Neural progenitor cell (in vitro differentiated cells): ENCODE measurements at regions not wholly inside any gene's neighbourhood (a gene's known extent, or its start where the extent isn't known, plus 50 kb on each side); places are given as distances from the start of the nearest gene placed in this dataset.

Experiments used
- DNase-seq: peaks from one replicate; pipeline ENCODE4 v3.0.0-alpha.2; 2016; ENCODE audit warnings: low spot score
- H2AFZ ChIP-seq: fragments of 200-600 bp; sonication (generic); replicated peaks from 2 replicates; pipeline ENCODE4 v1.6.1; 2016; ENCODE audit warnings: antibody characterized with exemption
- H3F3A ChIP-seq: fragments of 200-600 bp; sonication (generic); 2 replicates; pipeline ENCODE4 v1.6.1; 2016; ENCODE audit warnings: antibody characterized with exemption, low read depth
- H3K27ac ChIP-seq: fragments of 200-600 bp; sonication (generic); 2 replicates; pipeline ENCODE4 v1.5.1; 2016; ENCODE audit warnings: mild to moderate bottlenecking
- H3K27me3 ChIP-seq: fragments of 200-600 bp; sonication (generic); 2 replicates; pipeline ENCODE4 v1.6.1; 2016; ENCODE audit warnings: mild to moderate bottlenecking, moderate library complexity
- H3K36me3 ChIP-seq: fragments of 200-600 bp; sonication (generic); 2 replicates; pipeline ENCODE4 v1.5.1; 2016
- H3K4me1 ChIP-seq: fragments of 200-600 bp; sonication (generic); 2 replicates; pipeline ENCODE4 v1.6.1; 2016; ENCODE audit warnings: mixed run types
- H3K4me2 ChIP-seq: fragments of 200-600 bp; sonication (generic); 2 replicates; pipeline ENCODE4 v1.6.1; 2016
- H3K4me3 ChIP-seq: fragments of 200-600 bp; sonication (generic); 2 replicates; pipeline ENCODE4 v1.5.1; 2016
- H3K79me2 ChIP-seq: fragments of 200-600 bp; sonication (generic); 2 replicates; pipeline ENCODE4 v1.6.1; 2016; ENCODE audit warnings: low read depth
- H3K9ac ChIP-seq: fragments of 200-600 bp; sonication (generic); 2 replicates; pipeline ENCODE4 v1.6.1; 2016
- H3K9me3 ChIP-seq: fragments of 200-600 bp; sonication (generic); 2 replicates; pipeline ENCODE4 v1.5.1; 2016; ENCODE audit warnings: low read depth
- H4K20me1 ChIP-seq: fragments of 200-600 bp; sonication (generic); 2 replicates; pipeline ENCODE4 v1.6.1; 2016; ENCODE audit warnings: low read depth
- H3K27ac Mint-ChIP-seq: 3 replicates; pipeline ENCODE4 v1.8.0; 2021; ENCODE audit warnings: mixed read lengths
- H3K27me3 Mint-ChIP-seq: 2 replicates; pipeline ENCODE4 v1.8.0; 2022; ENCODE audit warnings: low read depth, mild to moderate bottlenecking, inconsistent platforms, moderate library complexity, mixed read lengths; ENCODE audit not compliant: insufficient read depth
- H3K36me3 Mint-ChIP-seq: 3 replicates; pipeline ENCODE4 v1.8.0; 2021; ENCODE audit warnings: mixed read lengths
- H3K4me1 Mint-ChIP-seq: 3 replicates; pipeline ENCODE4 v1.8.0; 2021; ENCODE audit warnings: mixed read lengths
- H3K4me3 Mint-ChIP-seq: 3 replicates; pipeline ENCODE4 v1.8.0; 2021; ENCODE audit warnings: mild to moderate bottlenecking, moderate library complexity, mixed read lengths
- H3K9me3 Mint-ChIP-seq: 3 replicates; pipeline ENCODE4 v1.8.0; 2020; ENCODE audit warnings: mixed read lengths
- EZH2 ChIP-seq: fragments of 200-600 bp; sonication (generic); IDR thresholded peaks from 2 replicates; pipeline ENCODE4 v1.6.1; 2017; ENCODE audit warnings: antibody characterized with exemption, mild to moderate bottlenecking, moderate library complexity
- EZH2phosphoT487 ChIP-seq: fragments of 200-600 bp; sonication (generic); IDR thresholded peaks from 2 replicates; pipeline ENCODE4 v1.6.1; 2017; ENCODE audit warnings: antibody characterized with exemption
- TF ChIP-seq, protein P1 (sequence below): fragments of 200-600 bp; sonication (generic); IDR thresholded peaks from 2 replicates; pipeline ENCODE4 v1.5.1; 2017; ENCODE audit warnings: antibody characterized with exemption, mild to moderate bottlenecking

GRCh38 chrX:65596270-65597034, 61.9 kb upstream of the LAS1L start:
- DNase-seq, result no peak
- H3K9me3 ChIP-seq, result no peaks in the 10 kb centered on the region
- no peaks in the 10 kb centered on the region for H3F3A ChIP-seq
- H3K4me1 ChIP-seq, result no peaks in the 10 kb centered on the region
- H3K4me3 ChIP-seq, result no peak overlapping the region
- H3K27me3 ChIP-seq, result no peaks in the 10 kb centered on the region
- H3K4me1 Mint-ChIP-seq, result peaks cover 2% of the 10 kb centered on the region
- peaks cover 4% of the 10 kb centered on the region for H3K27me3 Mint-ChIP-seq
- no peaks in the 10 kb centered on the region for H3K36me3 Mint-ChIP-seq
- H3K9me3 Mint-ChIP-seq, result no peaks in the 10 kb centered on the region
- no peak overlapping the region for H3K4me3 Mint-ChIP-seq
- no peak overlapping the region for H3K9ac ChIP-seq
- no peak for TF ChIP-seq EZH2
- TF ChIP-seq, protein P1, sequence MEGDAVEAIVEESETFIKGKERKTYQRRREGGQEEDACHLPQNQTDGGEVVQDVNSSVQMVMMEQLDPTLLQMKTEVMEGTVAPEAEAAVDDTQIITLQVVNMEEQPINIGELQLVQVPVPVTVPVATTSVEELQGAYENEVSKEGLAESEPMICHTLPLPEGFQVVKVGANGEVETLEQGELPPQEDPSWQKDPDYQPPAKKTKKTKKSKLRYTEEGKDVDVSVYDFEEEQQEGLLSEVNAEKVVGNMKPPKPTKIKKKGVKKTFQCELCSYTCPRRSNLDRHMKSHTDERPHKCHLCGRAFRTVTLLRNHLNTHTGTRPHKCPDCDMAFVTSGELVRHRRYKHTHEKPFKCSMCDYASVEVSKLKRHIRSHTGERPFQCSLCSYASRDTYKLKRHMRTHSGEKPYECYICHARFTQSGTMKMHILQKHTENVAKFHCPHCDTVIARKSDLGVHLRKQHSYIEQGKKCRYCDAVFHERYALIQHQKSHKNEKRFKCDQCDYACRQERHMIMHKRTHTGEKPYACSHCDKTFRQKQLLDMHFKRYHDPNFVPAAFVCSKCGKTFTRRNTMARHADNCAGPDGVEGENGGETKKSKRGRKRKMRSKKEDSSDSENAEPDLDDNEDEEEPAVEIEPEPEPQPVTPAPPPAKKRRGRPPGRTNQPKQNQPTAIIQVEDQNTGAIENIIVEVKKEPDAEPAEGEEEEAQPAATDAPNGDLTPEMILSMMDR, result no peak
- no peak overlapping the region for H3K4me2 ChIP-seq
- H3K27ac Mint-ChIP-seq, result no peak overlapping the region
- H3K27ac ChIP-seq, result no peak overlapping the region
- no peaks in the 10 kb centered on the region for H3K79me2 ChIP-seq
- peak overlapping the region; percentile 37 for H2AFZ ChIP-seq
- no peaks in the 10 kb centered on the region for H3K36me3 ChIP-seq
- no peaks in the 10 kb centered on the region for H4K20me1 ChIP-seq

- Histone ChIP-seq H4K20me1 (no peaks in the 10 kb centered on the region), H3K4me2 (no peak overlapping the region), H3K36me3 (no peaks in the 10 kb centered on the region), H3K9me3 (no peaks in the 10 kb centered on the region), H3K27ac (no peak overlapping the region), H3K9ac (no peak overlapping the region), H3K79me2 (no peaks in the 10 kb centered on the region), H3K4me1 (no peaks in the 10 kb centered on the region), H3K4me3 (no peak overlapping the region), H3F3A (no peaks in the 10 kb centered on the region), H3K27me3 (no peaks in the 10 kb centered on the region), H2AFZ (no peak overlapping the region)
- Mint-ChIP-seq H3K27me3 (peaks cover 3% of the 10 kb centered on the region), H3K4me1 (peaks cover 2% of the 10 kb centered on the region), H3K9me3 (no peaks in the 10 kb centered on the region), H3K36me3 (no peaks in the 10 kb centered on the region), H3K27ac (no peak overlapping the region), H3K4me3 (no peak overlapping the region)
- peak; percentile 92 for DNase-seq
- TF ChIP-seq, protein P1, result peak; percentile 85
- TF ChIP-seq EZH2, result no peak
Observed at GRCh38 chrX:65595460-65595876, 60.9 kb upstream of the LAS1L start.

DNA sequence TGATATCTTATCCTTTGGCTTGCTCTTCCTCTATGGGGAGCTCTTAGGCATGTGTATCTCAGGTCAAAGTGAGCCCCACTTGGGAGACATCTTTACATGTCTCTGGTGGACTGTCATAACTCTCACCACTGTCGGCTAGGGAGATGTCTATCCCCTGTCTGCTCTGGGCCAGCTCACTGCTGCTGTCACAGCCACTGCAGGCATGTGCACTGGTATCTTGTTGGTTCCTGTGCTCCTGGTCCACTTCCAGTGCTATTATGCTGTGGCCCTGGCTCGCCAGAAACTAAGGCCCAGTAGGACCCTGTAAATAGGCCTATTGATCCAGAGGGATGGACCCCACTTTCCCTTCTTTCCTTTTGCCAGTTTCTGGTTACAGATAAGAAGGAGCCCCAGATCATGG, 56.6 kb upstream of the LAS1L start:
- H3K27ac ChIP-seq, result no peak overlapping the region
- H4K20me1 ChIP-seq, result no peaks in the 10 kb centered on the region
- H3K36me3 Mint-ChIP-seq, result no peaks in the 10 kb centered on the region
- H3K4me1 ChIP-seq, result no peaks in the 10 kb centered on the region
- H3K27me3 ChIP-seq, result no peaks in the 10 kb centered on the region
- H3K36me3 ChIP-seq, result no peaks in the 10 kb centered on the region
- TF ChIP-seq EZH2 (no peak), EZH2phosphoT487 (no peak)
- TF ChIP-seq, protein P1, result no peak
- no peaks in the 10 kb centered on the region for H3K9me3 ChIP-seq
- no peak for DNase-seq
- no peak overlapping the region for H2AFZ ChIP-seq
- H3K4me3 Mint-ChIP-seq, result no peak overlapping the region
- H3K79me2 ChIP-seq, result no peaks in the 10 kb centered on the region
- H3F3A ChIP-seq, result no peaks in the 10 kb centered on the region
- no peak overlapping the region for H3K27ac Mint-ChIP-seq
- H3K27me3 Mint-ChIP-seq, result no peaks in the 10 kb centered on the region
- H3K9me3 Mint-ChIP-seq, result no peaks in the 10 kb centered on the region
- no peak overlapping the region for H3K4me2 ChIP-seq
- peaks cover under 1% of the 10 kb centered on the region for H3K4me1 Mint-ChIP-seq
- no peak overlapping the region for H3K4me3 ChIP-seq
- H3K9ac ChIP-seq, result no peak overlapping the region
